HG03064 (cell line): ENCODE measurements at regions not wholly inside any gene's neighbourhood (a gene's known extent, or its start where the extent isn't known, plus 50 kb on each side); places are given as distances from the start of the nearest gene placed in this dataset.

Experiments used
- ATAC-seq: cut with Tn5 transposase; IDR thresholded peaks from one replicate; pipeline ENCODE4 v1.9.1; 2021; ENCODE audit warnings: low read depth; ENCODE audit not compliant: unreplicated experiment

- ATAC-seq = no peak
Observed at GRCh38 chr16:65521633-65522328, 399.9 kb upstream of the CDH11 start.

- no peak for ATAC-seq
Observed at GRCh38 chr16:65519402-65519801, 397.5 kb upstream of the CDH11 start.

- ATAC-seq = no peak
Observed at GRCh38 chr16:65515193-65515592, 393.3 kb upstream of the CDH11 start.

- ATAC-seq = no peak
Observed at GRCh38 chr16:65510850-65511249, 389.0 kb upstream of the CDH11 start.

GRCh38 chr16:65510241-65510640 lies 388.4 kb upstream of the CDH11 start:
- ATAC-seq = no peak

GRCh38 chr16:65509172-65509571 lies 387.3 kb upstream of the CDH11 start:
- ATAC-seq = no peak

- ATAC-seq = no peak
Observed at GRCh38 chr16:65500919-65501318, 379.1 kb upstream of the CDH11 start.

GRCh38 chr16:65500007-65500406 lies 378.1 kb upstream of the CDH11 start:
- no peak for ATAC-seq

- no peak for ATAC-seq
Observed at GRCh38 chr16:65499566-65499965, 377.7 kb upstream of the CDH11 start.

- ATAC-seq = no peak
Observed at GRCh38 chr16:65497571-65497970, 375.7 kb upstream of the CDH11 start.

- ATAC-seq = no peak
Observed at GRCh38 chr16:65495106-65495505, 373.2 kb upstream of the CDH11 start.

GRCh38 chr16:65494609-65495008 lies 372.7 kb upstream of the CDH11 start:
- no peak for ATAC-seq

GRCh38 chr16:65494080-65494479 lies 372.2 kb upstream of the CDH11 start:
- no peak for ATAC-seq

- ATAC-seq = no peak
Observed at GRCh38 chr16:65490286-65490685, 368.4 kb upstream of the CDH11 start.

GRCh38 chr16:65489531-65490023 lies 367.7 kb upstream of the CDH11 start:
- no peak for ATAC-seq

GRCh38 chr16:65487231-65487630 lies 365.4 kb upstream of the CDH11 start:
- no peak for ATAC-seq

GRCh38 chr16:65481956-65482355 lies 360.1 kb upstream of the CDH11 start:
- ATAC-seq = no peak

- ATAC-seq = no peak
Observed at GRCh38 chr16:65480281-65481091, 358.6 kb upstream of the CDH11 start.

GRCh38 chr16:65476448-65476955 lies 354.6 kb upstream of the CDH11 start:
- no peak for ATAC-seq

- no peak for ATAC-seq
Observed at GRCh38 chr16:65473699-65474098, 351.8 kb upstream of the CDH11 start.

- ATAC-seq = no peak
Observed at GRCh38 chr16:65469116-65469515, 347.3 kb upstream of the CDH11 start.

GRCh38 chr16:65468133-65468532 lies 346.3 kb upstream of the CDH11 start:
- no peak for ATAC-seq
